Inflammatory macrophage (primary cell): ENCODE measurements at regions not wholly inside any gene's neighbourhood (a gene's known extent, or its start where the extent isn't known, plus 50 kb on each side); places are given as distances from the start of the nearest gene placed in this dataset.

Experiments used
- DNase-seq, 2 donors: peaks; one replicate each; pipeline ENCODE4 v3.0.0-alpha.2; 2020 to 2022

DNA sequence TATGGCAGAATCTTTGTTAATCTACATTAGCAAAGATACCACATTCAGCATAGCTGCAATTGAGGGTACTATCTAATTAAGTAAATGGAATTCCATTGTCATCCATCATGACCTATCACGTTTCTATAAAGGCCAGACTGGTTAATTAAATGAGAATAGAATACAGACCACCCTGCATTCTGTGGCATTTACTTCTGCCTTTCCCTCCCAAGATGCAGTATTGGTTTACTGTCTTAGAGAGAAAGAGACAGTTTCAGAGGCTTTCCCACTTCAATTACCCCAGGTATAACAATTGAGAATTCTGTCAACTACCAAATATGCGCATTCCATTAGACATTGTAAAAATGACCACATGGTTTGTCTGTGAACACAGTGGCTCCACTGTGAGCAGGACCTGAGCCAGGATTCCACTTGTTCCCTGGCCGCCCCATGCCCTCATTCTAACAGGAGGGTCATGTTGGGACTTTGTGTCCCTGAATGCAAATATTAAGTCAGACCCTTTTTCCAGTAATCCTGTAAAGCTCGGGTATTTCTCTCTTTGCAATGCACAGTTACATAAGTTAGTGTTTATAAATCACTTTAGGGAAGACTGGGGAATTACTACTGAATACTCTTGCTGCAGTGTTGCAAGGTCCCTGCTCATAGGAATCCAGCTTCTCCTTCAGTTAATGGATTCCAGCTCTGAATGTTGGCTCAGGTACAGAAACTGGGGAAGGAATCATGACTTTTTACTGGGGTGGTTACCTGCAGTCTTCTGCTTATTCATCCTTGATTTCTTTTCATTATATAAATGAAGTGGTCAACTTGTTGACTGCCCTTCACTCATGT, 261.0 kb downstream of the PDGFC start:
- DNase-seq, result no peak

DNA sequence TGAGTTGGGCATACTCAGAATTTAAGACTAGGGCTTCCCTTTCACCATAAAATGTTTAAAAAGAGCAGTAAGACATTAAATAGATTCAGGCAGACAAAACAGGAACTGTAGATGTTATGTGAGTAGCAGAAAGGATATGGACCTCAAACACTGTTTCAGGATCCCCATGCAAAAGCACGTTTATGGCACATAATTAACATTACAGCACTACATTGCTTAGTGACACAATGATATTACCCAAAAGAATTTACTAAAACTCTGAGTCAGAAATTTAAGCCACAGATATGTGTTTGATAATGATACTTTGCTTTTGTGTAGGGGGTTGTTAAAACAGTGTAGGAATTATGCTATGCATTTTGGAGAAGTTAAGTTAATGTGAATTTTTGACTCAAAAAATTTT, 266.3 kb downstream of the PDGFC start:
- no peak for DNase-seq

DNA sequence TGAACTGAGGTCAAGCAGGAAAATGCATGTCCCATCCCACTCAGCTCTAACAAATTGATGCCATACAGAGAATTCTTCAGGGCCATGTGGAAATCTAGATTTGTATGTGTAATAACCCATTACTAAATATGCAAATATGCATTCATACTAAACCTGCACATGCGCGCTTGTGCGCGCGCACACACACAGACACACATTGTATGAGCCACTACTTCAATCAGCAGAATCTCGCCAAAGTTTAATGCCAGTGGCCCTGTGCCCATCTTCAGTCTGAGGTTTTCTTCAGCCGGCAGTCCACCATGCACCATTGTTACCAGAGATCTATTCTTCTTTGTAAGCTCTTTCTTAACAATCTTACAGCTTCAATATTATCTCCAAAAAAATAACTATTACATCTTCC, 276.4 kb downstream of the PDGFC start:
- DNase-seq, result no peak

DNA sequence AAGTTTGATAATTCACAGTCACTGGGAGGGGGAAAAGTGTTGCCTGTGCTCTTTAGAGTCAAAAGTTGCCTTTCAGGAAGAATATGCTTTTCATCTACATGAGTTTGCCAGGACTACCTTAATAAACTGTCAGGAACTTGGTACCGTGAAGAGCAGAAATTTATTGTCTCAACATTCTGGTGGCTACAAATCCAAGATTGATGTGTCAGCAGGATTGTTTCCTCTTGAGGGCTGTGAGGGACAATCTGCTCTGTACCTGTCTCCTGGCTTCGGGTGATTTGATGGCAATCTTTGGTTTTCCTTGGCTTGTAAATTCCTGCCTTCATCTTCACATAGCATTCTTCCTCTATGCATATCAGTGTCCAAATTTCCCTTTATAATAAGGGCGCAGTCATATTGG, 277.2 kb downstream of the PDGFC start:
- no peak for DNase-seq

DNA sequence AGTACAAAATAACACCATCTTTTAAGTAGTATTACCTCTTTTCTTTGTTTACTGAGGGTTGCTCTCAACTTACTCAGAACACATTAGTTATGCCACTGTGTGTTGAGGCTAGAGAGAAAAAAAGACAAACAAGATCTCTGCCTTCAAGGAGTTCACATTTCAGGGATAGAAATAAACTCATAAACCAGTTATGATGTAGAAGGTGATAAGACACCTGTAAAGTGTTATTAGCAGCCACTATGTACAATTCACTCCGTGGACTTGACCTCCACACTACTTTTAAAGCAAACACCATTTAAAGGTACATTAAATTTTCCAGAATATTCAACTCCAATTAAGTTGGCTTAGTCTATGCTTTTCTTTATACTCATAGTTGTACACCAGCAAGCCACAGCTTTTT, 278.0 kb downstream of the PDGFC start:
- DNase-seq, result no peak

DNA sequence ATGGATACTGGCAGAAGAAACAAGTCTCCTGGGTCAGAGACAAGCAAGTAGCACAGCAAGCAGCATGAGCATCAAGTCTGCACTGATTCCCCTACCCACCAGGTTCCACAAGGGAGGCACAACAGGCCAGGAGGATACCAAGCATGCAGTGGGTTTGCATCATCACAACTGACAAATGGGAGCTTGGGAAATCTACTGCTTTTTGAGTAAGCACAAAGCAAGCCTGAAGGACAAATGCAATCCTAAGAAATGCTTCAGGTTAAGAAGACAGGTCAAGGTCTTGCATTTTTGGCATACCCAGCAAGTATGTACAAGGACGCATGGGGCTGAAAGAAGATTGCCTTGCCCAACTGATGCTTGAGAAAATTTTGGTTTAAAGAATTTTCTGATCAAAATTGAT, 279.6 kb downstream of the PDGFC start:
- DNase-seq, result no peak

DNA sequence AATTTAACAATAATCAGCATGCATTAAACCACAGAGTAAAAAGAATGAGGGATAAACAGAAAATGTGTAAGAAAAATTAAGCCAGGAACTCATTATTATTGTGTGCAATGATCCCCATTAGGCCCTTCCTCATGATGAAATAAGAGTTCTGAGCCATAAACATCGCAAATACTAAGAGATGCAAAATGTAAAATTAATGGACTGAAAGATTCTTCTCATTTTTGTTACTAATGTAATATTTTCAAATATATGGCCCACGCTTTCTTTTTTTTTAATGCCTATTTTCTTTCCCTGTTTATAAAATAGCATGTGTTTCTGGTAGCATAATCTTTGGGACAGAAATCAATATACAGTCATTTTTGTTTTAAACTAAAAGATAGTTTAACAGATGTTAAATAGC, 281.0 kb downstream of the PDGFC start:
- no peak for DNase-seq

DNA sequence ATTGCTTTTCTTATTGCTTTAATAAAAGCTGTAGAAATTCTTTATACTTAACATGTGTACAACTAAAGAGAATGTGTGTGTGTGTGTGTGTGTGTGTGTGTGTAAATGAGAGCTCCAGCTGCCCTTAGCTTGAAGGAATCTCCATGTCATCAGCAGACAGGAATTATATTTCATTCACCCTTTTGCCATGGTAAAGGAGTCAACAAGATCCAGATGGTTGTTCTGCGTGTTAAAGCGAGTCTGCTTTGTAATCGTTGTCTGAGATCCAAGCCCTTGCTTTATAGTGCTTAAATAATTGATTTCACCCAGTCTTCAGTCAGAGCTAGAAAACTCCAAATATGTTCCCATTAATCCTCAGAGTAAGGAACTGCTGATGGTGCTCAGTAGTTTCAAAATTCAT, 285.5 kb downstream of the PDGFC start:
- DNase-seq, result no peak

DNA sequence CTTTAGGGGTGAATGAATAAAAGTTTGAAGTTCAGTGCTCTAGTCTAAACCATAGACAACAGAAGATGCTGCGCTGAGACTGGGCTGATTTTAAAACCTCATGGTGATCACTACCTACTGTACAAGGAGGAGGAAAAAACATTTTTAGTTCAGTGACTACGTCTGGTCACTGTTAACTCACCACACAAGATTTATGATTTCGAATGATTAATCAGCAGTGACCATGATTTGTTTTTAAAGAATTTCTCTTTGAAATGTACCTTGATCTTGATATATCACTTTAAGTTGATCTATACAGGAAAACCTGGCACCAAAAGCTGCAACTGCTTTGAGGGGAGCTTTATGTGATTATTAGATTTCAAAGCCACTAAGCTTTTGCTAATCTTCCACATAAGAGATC, 286.3 kb downstream of the PDGFC start:
- DNase-seq, result no peak

DNA sequence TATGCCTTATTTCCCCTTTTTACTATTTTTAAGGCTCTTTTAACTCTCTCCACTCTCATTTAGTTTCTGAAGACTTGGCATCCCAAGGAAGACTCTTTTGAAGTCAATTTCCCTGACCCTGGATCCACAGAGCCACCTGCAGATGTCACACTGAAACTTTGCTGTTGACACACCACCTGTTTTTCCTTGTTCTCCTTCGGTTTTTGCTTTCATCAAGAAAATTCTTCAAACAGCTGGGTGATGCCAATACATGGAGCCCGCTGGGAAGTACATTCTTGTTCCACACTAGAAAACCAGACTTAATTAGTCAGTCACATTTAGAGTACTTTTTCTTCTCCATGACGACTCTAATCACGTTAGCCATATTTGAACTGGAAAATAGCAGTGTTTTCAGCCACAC, 293.9 kb downstream of the PDGFC start:
- no peak for DNase-seq

DNA sequence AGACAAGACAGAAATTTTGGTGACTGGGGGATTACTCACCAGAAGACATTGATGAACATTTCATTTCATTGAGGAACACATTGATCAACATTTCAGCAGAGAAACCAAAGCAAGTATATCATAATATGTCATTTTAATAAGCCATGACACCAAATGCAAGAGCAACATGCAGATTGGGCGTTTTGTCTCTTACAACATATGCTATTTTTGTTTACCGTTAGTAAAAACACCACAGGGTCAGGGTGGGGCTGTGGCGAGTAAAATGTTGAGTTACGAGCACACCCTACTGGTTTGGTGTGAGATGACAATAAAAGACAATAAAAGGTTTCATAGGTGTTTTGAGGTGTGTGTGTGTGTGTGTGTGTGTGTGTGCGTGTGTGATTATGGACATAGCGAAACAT, 294.5 kb downstream of the PDGFC start:
- no peak for DNase-seq

DNA sequence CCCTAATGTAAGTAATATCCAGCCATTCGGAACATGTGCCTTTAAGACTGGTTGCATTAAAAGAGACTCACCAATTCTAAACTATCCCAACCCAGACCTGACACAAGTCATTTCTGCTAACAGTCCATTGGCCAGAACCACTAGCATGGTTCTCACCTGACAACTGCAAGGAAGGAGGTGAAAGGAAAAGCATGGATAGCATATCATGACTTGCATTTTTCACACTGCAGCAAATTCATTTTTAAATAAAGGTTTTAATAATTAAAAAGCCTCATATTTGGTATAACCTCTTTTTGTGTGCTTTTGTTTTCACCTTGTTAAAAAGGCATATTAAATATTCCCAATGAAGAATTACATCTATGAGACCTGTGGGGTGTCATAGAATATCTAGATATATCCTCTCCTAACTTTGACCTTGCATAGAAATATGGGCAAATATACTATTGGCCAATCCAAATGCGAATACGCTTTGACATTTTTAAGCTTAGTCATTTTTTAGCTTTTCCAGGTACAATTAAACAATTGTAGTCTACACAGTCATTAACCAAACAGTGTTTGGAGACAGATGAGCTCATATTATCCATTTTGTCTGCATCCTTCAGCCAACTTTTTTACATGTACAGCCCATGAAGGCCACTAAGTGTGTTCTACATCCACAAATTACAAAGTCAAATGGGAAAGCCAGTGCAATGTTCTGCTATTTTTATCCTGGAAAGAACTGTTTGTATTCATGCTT, 295.3 kb downstream of the PDGFC start:
- no peak for DNase-seq

DNA sequence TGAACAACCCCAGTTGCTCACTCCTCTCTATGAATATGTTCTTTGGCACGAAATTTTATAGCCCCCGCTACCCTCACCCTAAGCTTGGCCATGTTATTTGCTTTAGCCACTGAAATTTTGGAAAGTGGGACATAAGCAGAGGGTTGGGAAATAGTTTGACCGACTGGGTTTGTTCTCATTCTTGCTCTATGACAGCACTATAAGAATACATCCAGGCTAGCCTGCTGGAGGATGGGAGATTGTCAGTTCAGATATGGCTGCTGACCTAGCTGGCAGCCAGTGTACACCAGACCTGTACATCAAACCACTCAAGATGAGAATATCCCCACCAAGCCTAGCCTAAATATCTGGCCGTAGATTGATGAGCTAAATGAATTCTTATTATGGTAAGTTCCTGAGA, 298.1 kb downstream of the PDGFC start:
- no peak for DNase-seq

DNA sequence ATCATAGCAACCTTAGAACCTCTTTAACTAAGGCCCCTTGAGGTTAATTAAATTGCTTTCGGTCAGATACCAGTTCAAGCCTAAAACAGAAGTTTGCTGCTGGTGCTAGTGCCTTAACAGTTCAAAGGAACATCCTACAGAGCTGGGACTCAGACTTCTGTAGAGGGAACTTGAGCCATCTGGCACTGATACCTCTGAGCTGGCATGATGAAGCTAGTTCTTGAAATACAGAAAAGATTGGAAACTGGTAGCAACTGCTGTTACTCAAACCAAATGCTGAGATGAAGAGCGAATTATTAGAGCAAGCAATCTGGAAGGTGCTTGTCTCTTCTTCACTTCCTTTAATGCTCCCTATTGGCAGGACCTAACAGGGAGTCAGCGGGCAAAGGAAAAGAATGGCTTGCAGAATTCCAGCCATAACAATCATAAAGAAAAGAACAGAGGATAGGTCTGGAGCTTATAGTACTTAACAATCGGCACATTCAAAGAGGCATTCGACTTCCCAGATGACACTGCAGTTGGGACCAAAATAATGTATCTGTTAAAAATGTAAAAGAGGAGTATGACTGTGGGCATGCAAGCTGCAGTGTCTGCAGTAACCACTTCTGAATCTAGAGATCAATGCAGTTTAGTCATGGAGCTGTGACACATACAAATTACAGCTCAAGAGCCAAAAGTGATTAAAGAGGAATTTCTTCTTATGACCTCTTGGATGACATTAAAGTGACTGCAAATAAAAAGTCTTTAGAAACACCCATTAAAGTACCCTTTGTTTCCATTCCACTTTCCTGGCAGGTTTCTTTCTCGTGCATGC, 298.9 kb downstream of the PDGFC start:
- DNase-seq, result no peak

DNA sequence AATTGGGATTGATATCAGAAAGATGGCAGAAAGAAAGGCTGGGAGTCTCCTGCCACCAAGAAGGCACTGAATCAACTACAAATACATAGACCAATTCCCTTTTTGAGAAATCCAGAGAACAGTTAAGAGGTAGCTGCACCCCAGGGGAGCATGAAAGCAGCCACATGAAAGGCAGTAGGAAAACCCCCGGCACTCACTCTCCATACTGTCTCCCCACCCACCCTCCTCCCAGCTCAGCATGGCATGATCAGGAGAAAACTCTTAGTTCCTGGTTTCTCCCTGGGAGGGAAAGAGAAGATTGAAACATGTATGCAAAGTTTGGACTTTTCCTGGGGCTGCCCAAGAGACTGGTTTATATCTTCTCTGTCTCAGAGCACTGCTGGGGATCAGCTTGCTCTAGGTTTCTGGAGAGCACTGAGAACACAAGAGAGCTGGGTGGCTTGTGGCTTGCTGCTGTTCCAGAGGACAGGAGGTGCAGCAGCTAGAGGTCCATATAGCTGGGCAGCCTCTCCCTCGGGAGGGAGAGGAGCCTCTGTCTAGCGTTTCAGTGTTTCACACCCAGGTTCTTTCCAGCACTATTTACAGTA, 305.7 kb downstream of the PDGFC start:
- no peak for DNase-seq

DNA sequence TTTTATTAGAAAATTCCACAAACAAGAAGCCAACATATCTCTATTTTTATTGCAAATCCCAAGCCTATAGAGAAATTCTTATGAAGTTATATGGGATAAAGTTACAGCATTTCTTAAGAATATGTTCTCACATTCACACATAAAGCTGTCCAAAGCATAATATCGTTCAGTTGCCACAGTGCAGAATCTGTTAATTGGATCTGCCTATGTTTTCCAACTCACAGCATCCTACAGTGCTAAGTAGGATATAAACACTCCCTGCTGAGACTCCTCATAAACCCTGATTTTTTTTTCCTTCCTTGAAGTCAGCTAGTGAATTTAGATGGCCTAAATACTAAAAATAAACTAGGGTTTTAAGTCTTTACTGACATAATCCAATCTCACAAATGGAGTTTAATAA, 307.9 kb downstream of the PDGFC start:
- DNase-seq, result no peak

DNA sequence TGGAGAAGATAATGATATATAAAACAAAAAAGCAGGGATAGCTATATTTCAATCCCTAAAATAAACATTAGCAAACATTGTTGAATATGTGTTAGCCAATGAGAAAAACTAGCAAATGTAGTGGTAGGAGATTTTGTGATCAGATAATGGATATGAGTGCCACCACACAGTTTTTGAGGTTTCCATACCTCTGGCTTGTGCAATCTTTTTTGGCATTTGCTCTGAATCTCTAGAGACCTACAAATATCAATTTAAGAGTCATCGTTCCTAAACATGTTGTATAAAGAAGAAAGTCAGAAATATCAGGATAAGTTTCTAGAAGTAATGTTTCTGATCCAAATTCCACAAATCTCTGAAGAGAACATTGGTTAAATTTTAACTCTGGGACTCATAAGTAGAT, 308.7 kb downstream of the PDGFC start:
- no peak for DNase-seq

DNA sequence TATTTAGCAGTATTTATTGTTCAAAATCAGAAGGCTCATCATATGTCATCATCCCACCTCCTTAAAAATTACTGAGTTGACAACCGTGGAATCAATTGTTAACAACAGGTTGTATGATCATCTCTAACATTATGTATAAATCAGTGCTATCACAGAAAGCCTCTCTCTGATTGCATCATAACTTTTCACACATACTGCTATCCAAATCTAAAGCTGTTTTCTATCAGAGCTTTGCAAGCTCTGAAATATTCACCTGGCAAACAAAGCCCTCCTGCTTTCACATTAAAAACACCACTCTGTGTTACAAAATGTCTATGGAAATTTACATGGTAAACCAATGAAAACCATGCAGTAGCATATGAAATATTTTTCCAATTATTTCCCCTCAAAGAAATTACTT, 310.0 kb downstream of the PDGFC start:
- DNase-seq, result no peak

DNA sequence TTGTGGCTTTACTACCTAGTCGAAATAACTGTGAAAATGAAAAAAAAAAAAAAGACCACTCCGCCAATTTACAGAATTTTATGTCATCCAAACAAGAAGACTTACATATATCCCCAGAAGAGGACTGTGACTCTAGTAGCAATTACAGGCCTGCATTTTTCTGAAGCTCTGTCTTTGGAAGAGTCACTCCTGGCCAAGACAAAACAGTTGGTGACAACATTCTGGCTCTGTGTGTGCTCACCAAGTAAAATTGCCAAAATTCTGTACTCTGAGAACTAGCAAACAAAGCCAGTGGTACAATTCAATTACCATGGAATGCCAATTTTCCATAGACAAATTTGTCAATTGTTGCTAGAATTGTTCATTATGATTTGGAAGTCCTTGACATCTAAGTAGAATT, 311.1 kb downstream of the PDGFC start:
- DNase-seq, result no peak

DNA sequence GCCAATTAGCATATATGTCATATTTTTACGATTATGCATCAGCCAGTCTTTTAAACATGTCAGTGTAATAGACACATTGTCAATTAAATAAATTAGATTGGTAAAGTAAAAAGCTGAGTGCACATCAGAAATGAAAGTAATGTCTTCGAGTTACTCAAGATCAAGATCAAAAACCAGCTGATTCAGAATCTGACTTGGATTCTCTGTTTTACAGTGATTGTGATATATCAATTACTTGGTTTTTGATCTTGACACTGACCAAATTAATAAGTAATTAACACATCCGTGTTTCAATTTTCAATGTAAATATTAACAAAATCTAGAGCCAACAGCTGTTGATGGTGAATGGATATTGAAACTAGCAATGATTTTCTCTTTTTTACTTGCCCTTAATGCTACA, 311.6 kb downstream of the PDGFC start:
- DNase-seq, result no peak

DNA sequence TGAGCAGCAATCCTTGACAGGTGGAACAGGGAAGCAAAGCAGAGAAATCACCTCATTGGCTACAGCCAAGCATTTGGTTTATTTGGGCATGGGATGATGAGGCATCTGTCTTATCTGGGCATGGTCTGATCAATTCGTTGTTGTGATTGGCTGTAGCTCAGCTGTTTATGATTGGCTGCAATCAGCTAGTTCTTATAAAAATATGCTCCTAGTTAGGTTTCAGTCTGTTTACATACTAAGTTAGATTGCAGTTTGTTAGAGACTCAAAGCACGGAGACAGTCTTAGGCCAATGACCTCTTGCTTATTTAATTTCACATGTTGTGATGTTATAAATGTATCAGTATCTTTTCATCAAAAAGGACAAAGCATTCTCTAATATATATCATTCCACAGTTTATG, 312.0 kb downstream of the PDGFC start:
- DNase-seq, result no peak

DNA sequence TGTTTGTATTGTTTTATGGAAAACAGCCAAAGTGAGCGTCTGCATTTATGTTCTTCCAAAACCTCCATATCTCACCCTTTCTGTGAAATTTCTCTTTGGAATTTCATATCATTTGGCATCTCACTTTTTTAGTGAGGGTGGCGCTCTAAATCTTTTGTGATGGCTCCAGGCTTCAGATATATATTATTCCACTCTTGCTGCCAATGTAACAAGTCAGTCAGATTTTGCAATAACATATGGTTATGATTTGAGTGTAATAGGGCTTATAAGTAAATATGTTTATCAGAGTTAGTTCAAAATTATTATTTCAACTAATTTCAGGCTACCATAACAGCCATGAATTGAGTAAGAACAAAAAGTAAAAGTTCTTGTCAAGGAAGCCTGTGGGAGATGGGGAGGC, 314.7 kb downstream of the PDGFC start:
- DNase-seq, result no peak

DNA sequence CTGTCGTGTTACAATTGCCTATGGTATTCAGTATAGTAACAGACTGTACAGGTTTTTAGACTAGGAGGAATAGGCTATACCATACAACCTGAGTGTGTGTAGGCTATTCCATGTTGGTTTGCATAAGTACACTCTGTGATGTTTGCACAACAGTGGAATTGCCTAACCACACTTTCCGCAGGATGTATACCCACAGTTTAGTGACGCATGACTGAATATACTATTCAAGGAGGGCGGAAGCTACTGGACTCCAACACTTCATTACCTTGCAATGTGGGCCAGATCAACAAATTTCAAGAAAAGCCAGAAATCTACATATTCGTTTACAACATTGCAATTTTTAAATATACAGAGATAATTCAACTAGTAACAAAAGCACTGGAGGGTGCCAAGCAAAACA, 317.2 kb downstream of the PDGFC start:
- peak in 1 of 2 donors; percentile 2 for DNase-seq
